ENCODE measurements at regions not wholly inside any gene's neighbourhood (a gene's known extent, or its start where the extent isn't known, plus 50 kb on each side); places are given as distances from the start of the nearest gene placed in this dataset.

DNA sequence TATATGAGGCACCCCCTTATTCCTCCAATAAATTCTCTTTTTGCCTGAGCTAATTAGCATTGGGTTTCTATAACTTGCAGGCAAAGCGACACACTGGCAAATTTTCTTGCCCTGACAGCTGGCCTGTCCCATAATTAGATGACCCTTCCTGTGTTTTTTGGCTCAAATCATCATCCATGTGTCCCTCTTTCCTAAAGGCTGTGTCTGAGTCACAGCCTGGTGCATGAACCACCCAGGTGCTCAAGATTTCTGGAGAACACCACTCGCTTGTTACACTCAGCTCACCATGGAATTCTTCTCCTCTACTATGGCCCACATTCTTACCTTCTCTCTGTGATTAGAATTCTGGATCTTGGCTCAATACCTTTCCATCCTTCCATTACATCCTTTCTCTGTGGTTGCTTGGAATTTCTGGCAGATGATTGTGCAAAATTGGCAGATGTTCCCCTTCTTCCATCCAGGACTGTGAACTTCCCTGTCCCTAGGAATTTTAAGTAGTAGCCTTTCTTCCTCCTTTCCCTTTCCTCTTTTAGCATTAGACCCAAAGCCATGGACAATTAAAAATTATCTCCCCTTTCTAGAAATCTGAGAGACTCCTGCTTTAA lies 116.0 kb upstream of the ANKRD1 start:
- DNase-seq = no peak

DNA sequence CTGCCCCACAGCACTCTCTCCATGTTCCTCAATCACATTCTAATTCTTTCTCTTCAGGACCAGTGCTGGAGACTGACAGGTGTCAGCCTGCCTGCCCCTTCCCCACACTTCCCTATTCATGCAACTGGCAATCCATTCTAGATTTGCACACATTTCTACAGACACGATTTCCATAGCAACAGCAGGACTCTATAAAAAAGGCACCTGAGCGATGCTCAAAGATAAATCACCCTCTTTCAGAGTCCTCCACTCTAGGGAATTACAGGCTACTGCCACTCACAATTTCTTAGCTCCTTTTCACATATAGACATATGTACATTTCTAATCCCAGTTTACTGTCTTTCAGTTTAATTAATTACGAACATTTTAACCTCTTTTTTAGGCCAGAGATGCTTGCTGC lies 118.1 kb upstream of the ANKRD1 start:
- no peak for DNase-seq

- no peak for DNase-seq
Observed at GRCh38 chr10:91040343-91040742, 119.5 kb upstream of the ANKRD1 start.

DNA sequence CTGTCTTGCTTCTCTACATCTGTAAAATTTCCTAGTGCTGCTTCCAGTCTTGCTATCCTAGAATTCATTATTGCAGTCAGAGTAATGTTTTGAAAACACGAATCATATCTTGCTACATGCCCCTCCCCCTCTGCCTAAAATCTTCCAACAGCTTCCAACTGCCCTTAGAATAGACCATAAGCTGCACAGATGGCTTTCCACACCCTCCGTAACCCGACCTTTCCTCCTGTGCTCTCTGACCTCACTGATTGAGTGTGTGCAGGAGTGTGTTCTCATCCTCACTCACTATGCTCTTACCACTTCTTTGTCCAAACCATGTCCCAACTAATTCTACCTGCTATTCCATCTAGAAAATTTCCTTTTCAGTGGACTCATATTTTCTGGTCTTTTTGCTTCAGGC lies 121.2 kb upstream of the ANKRD1 start:
- no peak for DNase-seq

DNA sequence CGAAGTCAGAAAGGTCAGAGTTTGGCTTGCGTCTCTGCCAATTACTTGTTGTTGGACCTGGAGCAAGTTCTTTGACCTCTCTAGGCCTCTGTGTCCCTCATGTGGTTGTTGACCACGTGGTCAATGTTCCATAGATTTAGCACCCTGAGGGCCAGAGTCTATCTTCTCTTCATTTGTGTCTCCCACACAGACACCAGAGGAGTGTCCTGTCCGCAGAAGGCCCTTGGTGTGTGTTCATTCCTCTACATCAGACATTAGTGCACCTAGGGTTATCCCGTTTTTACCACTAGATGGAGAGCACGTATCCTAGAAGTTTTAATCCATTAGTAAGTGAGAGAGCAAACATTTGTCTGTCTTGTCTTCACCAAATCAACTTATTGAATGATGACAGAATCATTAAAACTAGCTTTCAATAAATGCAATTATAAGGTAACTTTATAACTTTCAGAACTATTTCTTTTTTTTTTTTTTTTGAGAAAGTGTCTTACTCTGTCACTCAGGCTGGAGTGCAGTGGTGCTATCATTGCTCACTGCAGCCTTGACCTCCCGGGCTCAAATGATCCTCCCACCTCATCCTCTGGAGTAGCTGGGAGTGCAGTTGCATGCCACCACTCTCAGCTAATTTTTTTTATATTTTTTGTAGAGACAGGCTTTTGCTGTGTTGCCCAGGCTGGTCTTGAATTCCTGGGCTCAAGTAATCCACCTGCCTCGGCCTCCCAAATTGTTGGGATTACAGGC lies 122.5 kb upstream of the ANKRD1 start:
- DNase-seq = no peak

GRCh38 chr10:91046869-91047268 lies 126.0 kb upstream of the ANKRD1 start:
- no peak for DNase-seq

DNA sequence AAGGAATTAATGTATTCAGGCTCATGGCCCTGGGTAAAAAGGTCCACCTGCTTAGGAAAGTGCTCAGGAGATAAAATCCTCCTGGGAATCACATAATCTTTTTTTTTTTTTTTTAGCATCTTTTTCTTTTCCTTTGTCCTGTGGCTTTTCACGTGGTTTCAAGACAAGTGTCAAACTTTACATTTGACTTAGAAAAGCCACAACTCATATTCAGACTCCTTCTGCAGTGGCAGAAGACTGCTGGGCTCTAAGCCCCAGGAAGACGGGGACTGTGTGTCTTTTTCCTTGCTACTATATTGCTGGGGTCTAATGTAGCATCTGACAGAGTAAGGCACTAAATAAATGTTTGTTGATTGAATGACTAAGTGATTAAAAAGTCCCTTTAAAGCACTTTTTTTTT lies 127.5 kb upstream of the ANKRD1 start:
- DNase-seq = no peak

DNA sequence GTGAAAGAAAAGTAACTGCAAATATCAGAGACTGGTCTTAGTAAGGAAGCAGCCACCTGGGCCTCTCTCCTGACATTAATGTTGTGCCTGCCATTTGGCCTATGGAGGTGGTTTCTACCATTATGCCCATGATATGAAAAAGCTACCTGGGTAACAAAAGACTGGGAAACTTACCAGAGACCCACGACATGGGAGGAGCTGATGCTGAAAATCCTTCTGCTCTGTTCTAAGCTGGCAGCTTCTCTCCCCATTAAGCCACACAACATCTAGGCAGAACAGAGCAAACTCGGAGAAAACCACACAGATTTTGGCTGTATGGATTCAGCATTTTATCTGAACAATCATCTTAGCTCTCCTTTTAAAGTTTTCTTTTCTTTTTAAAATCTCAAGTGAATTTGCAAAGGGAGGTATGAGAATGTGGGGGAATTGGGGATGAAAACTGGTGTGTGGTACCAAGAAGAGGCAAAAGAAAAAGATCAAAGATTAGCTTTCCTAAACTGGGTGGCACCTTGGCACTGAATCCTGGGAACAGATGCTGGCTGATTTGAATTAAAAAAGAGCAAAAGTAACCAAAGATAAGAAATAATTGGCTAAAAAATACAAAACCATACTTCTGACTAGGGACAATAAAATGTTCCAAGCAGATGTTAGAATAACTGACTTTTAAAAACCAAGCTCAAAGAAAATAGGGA lies 128.6 kb upstream of the ANKRD1 start:
- DNase-seq = no peak

DNA sequence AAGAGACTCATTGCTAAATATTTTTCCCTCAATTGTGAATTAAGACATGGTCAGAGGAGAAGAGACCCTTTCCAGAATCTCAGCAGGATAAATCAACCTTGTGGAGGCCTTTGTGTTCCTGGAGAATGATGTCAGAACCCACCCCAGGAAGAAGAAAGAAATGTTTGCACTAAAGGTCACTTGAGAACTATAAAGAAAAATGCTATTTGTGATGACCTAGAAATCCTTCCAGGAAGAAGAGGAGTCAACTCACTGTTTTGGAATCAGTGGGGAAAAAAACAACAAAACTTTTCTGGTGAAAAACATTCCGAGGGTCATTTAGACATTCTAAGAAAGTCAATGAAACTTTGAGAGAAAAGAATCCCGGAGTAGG lies 129.1 kb upstream of the ANKRD1 start:
- no peak for DNase-seq

DNA sequence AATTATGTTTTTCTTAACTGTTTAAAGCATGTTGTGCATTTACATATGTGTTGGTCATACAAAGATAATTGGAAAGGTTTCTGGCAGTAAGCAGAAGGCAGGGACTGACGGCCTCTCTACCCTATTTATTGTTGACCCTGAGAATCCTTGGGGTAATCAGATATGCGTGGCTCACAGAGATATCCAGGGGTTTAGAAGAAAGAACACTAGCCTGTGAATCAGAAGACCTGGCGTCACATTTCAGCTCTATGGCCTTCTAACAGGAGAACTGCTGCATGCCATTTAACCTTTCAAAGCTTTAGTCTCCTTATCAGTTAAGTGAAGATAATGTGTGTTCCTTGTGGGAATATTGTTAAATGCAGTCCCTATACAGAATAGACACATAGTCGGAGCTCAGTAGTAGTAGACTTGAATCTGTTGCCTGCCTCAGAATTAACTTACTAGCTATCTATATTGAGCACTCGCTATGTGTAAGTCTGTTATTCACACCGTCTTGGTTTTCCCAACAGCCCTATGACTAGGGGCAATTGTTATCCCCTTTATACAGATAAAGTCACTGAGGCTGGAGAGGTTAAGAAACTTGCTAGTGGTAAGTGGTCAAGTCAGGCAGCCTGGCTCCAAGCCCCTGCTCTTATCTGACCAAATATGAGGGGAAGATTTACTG lies 129.6 kb upstream of the ANKRD1 start:
- no peak for DNase-seq

GRCh38 chr10:91051829-91052228 lies 130.9 kb upstream of the ANKRD1 start:
- DNase-seq = no peak

- no peak for DNase-seq
Observed at GRCh38 chr10:91054325-91054724, 133.4 kb upstream of the ANKRD1 start.

GRCh38 chr10:91061187-91061586 lies 140.3 kb upstream of the ANKRD1 start:
- DNase-seq = no peak

GRCh38 chr10:91061608-91062007 lies 140.7 kb upstream of the ANKRD1 start:
- peak; percentile 75 for DNase-seq

- no peak for DNase-seq
Observed at GRCh38 chr10:91062091-91062490, 141.2 kb upstream of the ANKRD1 start.

DNA sequence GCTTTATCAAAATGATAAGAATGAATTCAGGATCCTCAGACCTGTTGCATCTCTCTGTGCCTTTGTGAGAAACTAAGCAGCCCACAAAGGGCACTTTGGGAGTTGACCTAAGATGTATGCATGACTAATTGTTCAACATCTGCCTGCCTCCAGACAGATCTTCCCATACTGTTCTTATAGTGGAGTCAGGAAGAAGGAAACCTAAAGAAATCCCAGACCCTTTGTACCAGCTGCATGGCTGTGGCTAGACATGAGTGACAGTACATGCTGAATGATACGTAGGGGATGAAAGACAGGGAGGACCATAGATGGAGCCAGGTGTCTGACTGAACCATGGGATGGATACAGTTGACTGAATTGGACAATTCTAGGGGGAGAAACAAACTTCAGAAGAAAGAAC lies 148.7 kb upstream of the PCGF5 start:
- DNase-seq = no peak

DNA sequence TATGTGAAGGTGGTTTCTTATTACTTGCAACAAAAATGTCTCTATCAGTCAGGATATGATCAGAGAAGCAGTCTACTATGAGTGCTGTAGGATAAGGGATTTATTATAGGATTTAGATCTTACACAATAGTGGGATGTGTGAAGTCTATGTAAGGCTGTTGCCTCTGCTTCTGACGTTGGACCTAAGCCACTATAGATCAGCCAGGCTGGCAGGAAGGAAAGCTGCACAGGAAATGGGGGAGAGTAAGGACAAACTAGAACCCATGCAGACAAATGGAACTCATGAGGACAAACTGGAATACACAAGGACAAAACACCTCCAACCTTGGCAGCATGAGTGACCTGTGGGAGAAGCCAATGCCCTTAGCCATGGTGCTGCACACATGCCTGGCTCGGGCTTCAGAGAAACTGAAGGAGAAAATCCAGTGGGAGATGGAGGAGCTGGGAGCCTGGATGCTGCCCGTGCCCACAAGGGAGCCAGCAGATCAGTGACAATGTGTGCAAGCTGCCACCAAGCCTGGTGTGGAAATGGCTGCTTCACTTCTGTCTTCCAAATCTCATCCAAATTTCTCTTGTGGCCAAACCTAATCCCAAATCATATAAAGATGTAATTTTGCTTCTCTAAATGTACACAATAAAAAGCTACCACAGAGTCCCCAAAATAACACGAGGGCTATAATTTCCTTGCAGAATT lies 147.0 kb upstream of the PCGF5 start:
- no peak for DNase-seq

DNA sequence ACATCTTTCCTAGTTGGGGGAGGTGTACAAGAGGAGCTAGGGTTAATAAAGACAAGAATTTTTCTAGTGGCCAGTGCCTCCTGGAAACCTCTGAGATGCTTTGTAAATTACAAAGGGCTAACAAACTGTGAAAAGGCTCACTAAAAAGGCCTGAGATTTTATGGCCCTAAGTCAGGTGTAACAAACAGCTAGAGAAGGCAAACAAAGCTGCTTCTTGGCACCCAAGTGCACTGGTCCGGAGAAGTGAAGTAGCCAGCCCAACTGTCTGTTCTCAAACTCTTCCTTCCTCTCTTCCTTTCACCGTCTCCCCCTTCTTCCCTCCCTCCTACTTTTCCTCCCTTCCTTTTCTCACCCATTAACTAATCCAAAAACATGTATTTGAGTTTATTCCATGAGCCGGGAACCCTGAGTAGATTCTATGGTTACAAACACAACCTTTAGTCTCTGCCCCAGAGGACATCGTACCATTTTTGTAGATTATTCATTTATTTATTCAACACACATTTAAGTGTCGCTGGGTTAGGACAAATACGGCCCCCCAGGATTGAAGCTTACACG lies 143.4 kb upstream of the PCGF5 start:
- DNase-seq = no peak

- no peak for DNase-seq
Observed at GRCh38 chr10:91077549-91078071, 142.9 kb upstream of the PCGF5 start.

- no peak for DNase-seq
Observed at GRCh38 chr10:91080776-91081175, 139.7 kb upstream of the PCGF5 start.

GRCh38 chr10:91082447-91082846 lies 138.0 kb upstream of the PCGF5 start:
- DNase-seq = no peak
